H1 (cell line): ENCODE measurements at regions not wholly inside any gene's neighbourhood (a gene's known extent, or its start where the extent isn't known, plus 50 kb on each side); places are given as distances from the start of the nearest gene placed in this dataset.

Experiments
- CTCF ChIA-PET: fragments of 300-600 bp; sonication (Branson Sonifier 250); formaldehyde crosslinking; loops from one replicate; lab custom pipeline; 2021; ENCODE audit not compliant: partially characterized antibody; lab: Charles Lee
- POLR2A ChIA-PET: fragments of 300-600 bp; sonication (Branson Sonifier 250); formaldehyde crosslinking; loops from one replicate; lab custom pipeline; 2021; ENCODE audit warnings: inconsistent platforms; ENCODE audit not compliant: partially characterized antibody; lab: Charles Lee
- DNase-seq, 2 experiments: peaks; one replicate each; pipeline versions ENCODE4 v3.0.0 to v3.0.0-alpha.2; 2010 to 2022; ENCODE audit warnings: low spot score in 2 of 2, low read depth in 1 of 2, mixed read lengths in 1 of 2
- FAIRE-seq: peaks from 2 replicates; lab custom pipeline; 2011; peaks lifted over from hg19 to GRCh38; lab: Jason Lieb, UNC
- H2AFZ ChIP-seq: 2 replicates; pipeline ENCODE4 v1.8.1; 2012; ENCODE audit warnings: low read length, inconsistent platforms
- H2AK5ac ChIP-seq: 2 replicates; pipeline ENCODE4 v1.6.1; 2013; ENCODE audit warnings: low read depth, low read length
- H2BK120ac ChIP-seq: replicated peaks from 2 replicates; pipeline ENCODE3; 2013; ENCODE audit warnings: low read depth, low read length, inconsistent platforms
- H2BK12ac ChIP-seq: 2 replicates; pipeline ENCODE4 v1.6.1; 2013; ENCODE audit warnings: low read depth, low read length
- H2BK15ac ChIP-seq: 2 replicates; pipeline ENCODE4 v1.6.1; 2013; ENCODE audit warnings: low read length
- H2BK20ac ChIP-seq: 2 replicates; pipeline ENCODE4 v1.6.1; 2013; ENCODE audit warnings: low read length
- H2BK5ac ChIP-seq: 2 replicates; pipeline ENCODE4 v1.6.1; 2013; ENCODE audit warnings: low read depth, low read length
- H3K14ac ChIP-seq: 2 replicates; pipeline ENCODE4 v1.6.1; 2013; ENCODE audit warnings: inconsistent platforms; ENCODE audit not compliant: insufficient read length
- H3K18ac ChIP-seq: 2 replicates; pipeline ENCODE4 v1.6.1; 2013; ENCODE audit warnings: low read length; ENCODE audit errors: extremely low read depth
- H3K23ac ChIP-seq: 2 replicates; pipeline ENCODE4 v1.6.1; 2013; ENCODE audit warnings: inconsistent platforms; ENCODE audit not compliant: insufficient read length
- H3K23me2 ChIP-seq: 2 replicates; pipeline ENCODE4 v1.6.1; 2013; ENCODE audit warnings: low read depth, low read length
- H3K27ac ChIP-seq: 2 replicates; pipeline ENCODE4 v1.6.1; 2011; ENCODE audit warnings: low read depth, low read length, inconsistent platforms
- H3K27me3 ChIP-seq, 4 experiments: replicated peaks in 1 of 4; 1 replicate in 1 of 4; 2 replicates in 3 of 4; pipeline versions ENCODE4 v1.6.1 to v1.8.1; 2011 to 2013; ENCODE audit warnings: low read length in 3 of 4, mild to moderate bottlenecking in 3 of 4, inconsistent platforms in 2 of 4, mixed read lengths in 2 of 4, moderate library complexity in 1 of 4; ENCODE audit not compliant: control insufficient read depth in 3 of 4, insufficient read depth in 3 of 4; ENCODE audit errors: extremely low read depth in 1 of 4
- H3K36me3 ChIP-seq, 4 experiments: 2 replicates each; pipeline versions ENCODE4 v1.6.1 to v1.8.1; 2011 to 2013; ENCODE audit warnings: mild to moderate bottlenecking in 4 of 4, low read length in 3 of 4, moderate library complexity in 2 of 4, control low read depth in 1 of 4, inconsistent platforms in 1 of 4; ENCODE audit not compliant: insufficient read depth in 4 of 4, control insufficient read depth in 2 of 4
- H3K4ac ChIP-seq: replicated peaks from 2 replicates; pipeline ENCODE3; 2013; ENCODE audit warnings: low read length, low read depth, mixed read lengths, inconsistent platforms; ENCODE audit not compliant: insufficient read length
- H3K4me1 ChIP-seq, 4 experiments: replicated peaks in 1 of 4; 1 replicate in 1 of 4; 2 replicates in 3 of 4; pipeline versions ENCODE4 v1.6.1 to v1.8.1; 2011 to 2013; ENCODE audit warnings: low read length in 3 of 4, inconsistent platforms in 2 of 4, mixed read lengths in 1 of 4; ENCODE audit not compliant: insufficient read depth in 4 of 4, control insufficient read depth in 3 of 4
- H3K4me2 ChIP-seq, 2 experiments: 2 replicates each; pipeline versions ENCODE4 v1.6.1 to v1.8.1; 2011 to 2013; ENCODE audit warnings: low read depth in 2 of 2, low read length in 2 of 2, control low read depth in 1 of 2, inconsistent platforms in 1 of 2, mild to moderate bottlenecking in 1 of 2; ENCODE audit not compliant: insufficient read depth in 1 of 2
- H3K4me3 ChIP-seq, 4 experiments: fragments of 200-600, 300-600 bp in 1 of 4; sonication (generic), shearing (Covaris generic), sonication (Bioruptor Twin) in 1 of 4; 2 replicates each; pipeline versions ENCODE4 v1.5.1 to v1.8.1; 2011 to 2016; ENCODE audit warnings: low read length in 4 of 4, low read depth in 3 of 4, control low read depth in 2 of 4, inconsistent platforms in 2 of 4, mild to moderate bottlenecking in 2 of 4, mixed read lengths in 1 of 4, moderate library complexity in 1 of 4; ENCODE audit not compliant: insufficient read depth in 2 of 4; ENCODE audit errors: extremely low read depth in 1 of 4
- H3K56ac ChIP-seq: replicated peaks from 2 replicates; pipeline ENCODE3; 2013; ENCODE audit warnings: low read depth, mild to moderate bottlenecking, mixed read lengths, low read length, inconsistent platforms; ENCODE audit not compliant: insufficient read length
- H3K79me1 ChIP-seq: 2 replicates; pipeline ENCODE4 v1.6.1; 2013; ENCODE audit warnings: low read depth, low read length, control low read depth
- H3K79me2 ChIP-seq, 2 experiments: 2 replicates each; pipeline versions ENCODE4 v1.6.1 to v1.8.1; 2012 to 2013; ENCODE audit warnings: low read length in 2 of 2, mild to moderate bottlenecking in 2 of 2, inconsistent platforms in 1 of 2; ENCODE audit not compliant: insufficient read depth in 2 of 2, control insufficient read depth in 1 of 2
- H3K9ac ChIP-seq, 4 experiments: replicated peaks in 1 of 4; 1 replicate in 1 of 4; 2 replicates in 3 of 4; pipeline versions ENCODE4 v1.6.1 to v1.8.1; 2011 to 2013; ENCODE audit warnings: low read depth in 3 of 4, low read length in 3 of 4, control low read depth in 2 of 4, mild to moderate bottlenecking in 2 of 4, moderate library complexity in 2 of 4, inconsistent platforms in 1 of 4; ENCODE audit errors: extremely low read depth in 1 of 4
- H3K9me3 ChIP-seq, 2 experiments: 2 replicates each; pipeline versions ENCODE4 v1.6.1 to v1.8.1; 2012 to 2013; ENCODE audit warnings: mild to moderate bottlenecking in 2 of 2, moderate library complexity in 2 of 2, control low read depth in 1 of 2, inconsistent platforms in 1 of 2, low read depth in 1 of 2, low read length in 1 of 2, mixed read lengths in 1 of 2; ENCODE audit not compliant: insufficient read depth in 2 of 2
- H4K20me1 ChIP-seq, 2 experiments: replicated peaks in 1 of 2; 2 replicates each; pipeline versions ENCODE3 to v1.8.1; 2011 to 2013; ENCODE audit warnings: inconsistent platforms in 2 of 2, low read length in 2 of 2, mild to moderate bottlenecking in 1 of 2; ENCODE audit not compliant: insufficient read depth in 2 of 2, control insufficient read depth in 1 of 2
- H4K5ac ChIP-seq: 2 replicates; pipeline ENCODE4 v1.6.1; 2013; ENCODE audit warnings: low read length, low read depth, mixed read lengths, inconsistent platforms; ENCODE audit not compliant: insufficient read length
- H4K8ac ChIP-seq: 2 replicates; pipeline ENCODE4 v1.8.0; 2013; ENCODE audit warnings: mild to moderate bottlenecking, moderate library complexity, low read length, inconsistent platforms; ENCODE audit not compliant: insufficient read depth; ENCODE audit errors: extremely low read depth
- H4K91ac ChIP-seq: replicated peaks from 2 replicates; pipeline ENCODE3; 2013; ENCODE audit warnings: low read length, mixed read lengths, inconsistent platforms; ENCODE audit not compliant: insufficient read length
- ASH2L ChIP-seq: fragments of 200-600, 300-600 bp; sonication (generic); IDR thresholded peaks from one replicate; pipeline ENCODE4 v1.7.1; 2017; ENCODE audit warnings: low read length
- BACH1 ChIP-seq: IDR thresholded peaks from 2 replicates; pipeline ENCODE4 v1.6.1; 2012; ENCODE audit warnings: low read length, improper control_type of control experiment
- HDAC6 ChIP-seq: IDR thresholded peaks from one replicate; pipeline ENCODE4 v1.7.1; 2012; ENCODE audit warnings: low read depth, mild to moderate bottlenecking, inconsistent platforms, low read length, moderate library complexity
- JUND ChIP-seq: IDR thresholded peaks from 2 replicates; pipeline ENCODE4 v1.6.1; 2011; ENCODE audit warnings: mild to moderate bottlenecking, improper control_type of control experiment, low read length
- KDM5A ChIP-seq: fragments of 200-600 bp; IDR thresholded peaks from 2 replicates; pipeline ENCODE4 v1.7.1; 2012; ENCODE audit warnings: mild to moderate bottlenecking, low read length, inconsistent platforms, mixed read lengths
- MAFK ChIP-seq: IDR thresholded peaks from 2 replicates; pipeline ENCODE4 v1.6.1; 2012; ENCODE audit warnings: low read depth, mild to moderate bottlenecking, improper control_type of control experiment, low read length
- RNF2 ChIP-seq: fragments of 200-900, 300-1000 bp; sonication (generic); IDR thresholded peaks from 2 replicates; pipeline ENCODE4 v1.7.1; 2016; ENCODE audit warnings: borderline replicate concordance, low read depth, mild to moderate bottlenecking, antibody characterized with exemption, low read length; ENCODE audit not compliant: poor library complexity, severe bottlenecking; ENCODE audit errors: missing control alignments
- SRF ChIP-seq: IDR thresholded peaks from 2 replicates; pipeline ENCODE4 v1.6.1; 2011; ENCODE audit warnings: mild to moderate bottlenecking, low read depth, low read length, moderate library complexity
- TAF1 ChIP-seq: IDR thresholded peaks from 2 replicates; pipeline ENCODE4 v1.6.1; 2011; ENCODE audit warnings: mild to moderate bottlenecking, low read depth, low read length
- TEAD4 ChIP-seq: IDR thresholded peaks from 2 replicates; pipeline ENCODE4 v1.6.1; 2012; ENCODE audit warnings: low read depth, low read length, inconsistent platforms, mixed read lengths
- WGBS, 2 experiments: shearing (Covaris generic) in 1 of 2; methylation state at CpG; one replicate each; pipeline versions ENCODE4 v1.1.6 to v1.1.7; 2013 to 2015; ENCODE audit warnings: low lambda C conversion rate in 2 of 2, mixed read lengths in 2 of 2, inconsistent platforms in 1 of 2, low coverage in 1 of 2, missing lambda C conversion rate in 1 of 2; ENCODE audit not compliant: insufficient replicate concordance in 2 of 2, insufficient coverage in 1 of 2, insufficient read length in 1 of 2; ENCODE audit errors: extremely low coverage in 1 of 2, missing lambda C conversion rate in 1 of 2; 5-methylcytosine and 5-hydroxymethylcytosine counted together

- H3K23me2 ChIP-seq = no peaks in the 10 kb centered on the region
- no peak overlapping the region for H3K56ac ChIP-seq
- FAIRE-seq (no peak), DNase-seq (no peak)
- no peak overlapping the region for H2AFZ ChIP-seq
- no peak overlapping the region for H3K4me3 ChIP-seq
- H2AK5ac ChIP-seq = no peak overlapping the region
- H4K20me1 ChIP-seq = no peaks in the 10 kb centered on the region
- H3K4me2 ChIP-seq = no peak overlapping the region
- ChIA-PET POLR2A (no interaction called here), CTCF (interaction anchor here (0.8 to 2.8 kb wide), 9 partner anchors 10 to 998 kb away, joined by 3 to 23 read pairs (median 5); partner anchors contain the start of gene EPHB1)
- H3K79me2 ChIP-seq = no peaks in the 10 kb centered on the region
- no peaks in the 10 kb centered on the region for H3K27me3 ChIP-seq
- H3K18ac ChIP-seq = no peak overlapping the region
- TF ChIP-seq RNF2 = no peak
- no peak for TF ChIP-seq ASH2L
- TF ChIP-seq HDAC6 = no peak
- TF ChIP-seq SRF = no peak
- no peak for TF ChIP-seq TEAD4
- TF ChIP-seq JUND = no peak
- no peak for TF ChIP-seq TAF1
- TF ChIP-seq MAFK = no peak
- no peak for TF ChIP-seq BACH1
- no peak for TF ChIP-seq KDM5A
- WGBS, 2 experiments = 86% methylated on average over 2 of the region's 2 CpGs; no CpG with 5 or more reads in 1 of the 2 experiments
- H3K4ac ChIP-seq = no peak overlapping the region
- H3K79me1 ChIP-seq = no peaks in the 10 kb centered on the region
- H3K27ac ChIP-seq = no peak overlapping the region
- H2BK5ac ChIP-seq = no peak overlapping the region
- no peak overlapping the region for H4K91ac ChIP-seq
- no peaks in the 10 kb centered on the region for H3K4me1 ChIP-seq
- no peak overlapping the region for H4K8ac ChIP-seq
- no peak overlapping the region for H2BK12ac ChIP-seq
- H4K5ac ChIP-seq = no peak overlapping the region
- no peak overlapping the region for H2BK15ac ChIP-seq
- no peak overlapping the region for H3K9ac ChIP-seq
- H3K9me3 ChIP-seq = no peaks in the 10 kb centered on the region
- no peak overlapping the region for H3K14ac ChIP-seq
- no peak overlapping the region for H3K23ac ChIP-seq
- no peaks in the 10 kb centered on the region for H3K36me3 ChIP-seq
- H2BK20ac ChIP-seq = no peak overlapping the region
- H2BK120ac ChIP-seq = no peak overlapping the region
These were observed 172.6 kb upstream of the PPP2R3A start for GRCh38 chr3:135792858-135793475.
